K562 (cell line): ENCODE measurements at regions not wholly inside any gene's neighbourhood (a gene's known extent, or its start where the extent isn't known, plus 50 kb on each side); places are given as distances from the start of the nearest gene placed in this dataset.

ENCODE experiments used
- CREBBP ChIP-seq: IDR thresholded peaks from one replicate; pipeline ENCODE4 v1.6.1; 2012; ENCODE audit warnings: low read depth, mild to moderate bottlenecking, control low read depth, inconsistent platforms, low read length
- MAFF ChIP-seq: IDR thresholded peaks from 2 replicates; pipeline ENCODE4 v1.6.1; 2012; ENCODE audit warnings: low read length, improper control_type of control experiment
- MAFK ChIP-seq: IDR thresholded peaks from 2 replicates; pipeline ENCODE4 v1.6.1; 2011; ENCODE audit warnings: low read length, improper control_type of control experiment
- NCOA1 ChIP-seq: fragments of 450-650 bp; IDR thresholded peaks from 2 replicates; pipeline ENCODE4 v1.6.1; 2016; ENCODE audit warnings: low read depth
- ZC3H4 ChIP-seq: sonication (generic); formaldehyde crosslinking; IDR thresholded peaks from 2 replicates; pipeline ENCODE4 v1.9.0; 2021; ENCODE audit warnings: missing genetic modification reagents, borderline replicate concordance
- ZNF143 ChIP-seq: sonication (generic); formaldehyde crosslinking; IDR thresholded peaks from 2 replicates; pipeline ENCODE4 v1.9.0; 2022; ENCODE audit warnings: mild to moderate bottlenecking, missing genetic modification reagents
- ZNF263 ChIP-seq: sonication (generic); formaldehyde crosslinking; IDR thresholded peaks from 2 replicates; pipeline ENCODE4 v1.8.0; 2022; ENCODE audit warnings: mild to moderate bottlenecking, missing genetic modification reagents, borderline replicate concordance
- ZSCAN32 ChIP-seq: fragments of 450-650 bp; formaldehyde crosslinking; IDR thresholded peaks from 2 replicates; pipeline ENCODE4 v1.4.0; 2020; ENCODE audit warnings: mild to moderate bottlenecking, moderate library complexity
- TF ChIP-seq, protein P1 (sequence below): fragments of 250-450 bp; sonication (Bioruptor Pico); IDR thresholded peaks from 2 replicates; pipeline ENCODE4 v1.8.0; 2022; ENCODE audit warnings: moderate library complexity, mild to moderate bottlenecking, inconsistent platforms
- TF ChIP-seq, protein P2 (sequence below), 2 experiments: fragments of 200-800 bp in 1 of 2; sonication (Bioruptor generic) in 1 of 2; sonication (generic) in 1 of 2; formaldehyde crosslinking in 1 of 2; IDR thresholded peaks in 1 of 2; conservative IDR thresholded peaks in 1 of 2; 2 replicates each; pipeline versions ENCODE4 v1.5.0 to v1.6.1; 2016 to 2020; ENCODE audit warnings: missing compliant biosample characterization in 1 of 2, missing genetic modification characterization in 1 of 2, missing genetic modification reagents in 1 of 2
- TF ChIP-seq, protein P3 (sequence below): sonication (generic); formaldehyde crosslinking; IDR thresholded peaks from 2 replicates; pipeline ENCODE4 v1.8.0; 2023; ENCODE audit warnings: missing genetic modification reagents, mild to moderate bottlenecking, borderline replicate concordance
- TF ChIP-seq, protein P4 (sequence below), 2 experiments: IDR thresholded peaks in 1 of 2; conservative IDR thresholded peaks in 1 of 2; 2 replicates each; pipeline ENCODE4 v1.6.1; 2016; ENCODE audit warnings: low read depth in 2 of 2, mild to moderate bottlenecking in 1 of 2, missing compliant biosample characterization in 1 of 2, missing genetic modification characterization in 1 of 2, moderate library complexity in 1 of 2
- TF ChIP-seq, protein P5 (sequence below): sonication (generic); formaldehyde crosslinking; IDR thresholded peaks from 2 replicates; pipeline ENCODE4 v1.9.0; 2022; ENCODE audit warnings: mild to moderate bottlenecking, missing genetic modification reagents

DNA sequence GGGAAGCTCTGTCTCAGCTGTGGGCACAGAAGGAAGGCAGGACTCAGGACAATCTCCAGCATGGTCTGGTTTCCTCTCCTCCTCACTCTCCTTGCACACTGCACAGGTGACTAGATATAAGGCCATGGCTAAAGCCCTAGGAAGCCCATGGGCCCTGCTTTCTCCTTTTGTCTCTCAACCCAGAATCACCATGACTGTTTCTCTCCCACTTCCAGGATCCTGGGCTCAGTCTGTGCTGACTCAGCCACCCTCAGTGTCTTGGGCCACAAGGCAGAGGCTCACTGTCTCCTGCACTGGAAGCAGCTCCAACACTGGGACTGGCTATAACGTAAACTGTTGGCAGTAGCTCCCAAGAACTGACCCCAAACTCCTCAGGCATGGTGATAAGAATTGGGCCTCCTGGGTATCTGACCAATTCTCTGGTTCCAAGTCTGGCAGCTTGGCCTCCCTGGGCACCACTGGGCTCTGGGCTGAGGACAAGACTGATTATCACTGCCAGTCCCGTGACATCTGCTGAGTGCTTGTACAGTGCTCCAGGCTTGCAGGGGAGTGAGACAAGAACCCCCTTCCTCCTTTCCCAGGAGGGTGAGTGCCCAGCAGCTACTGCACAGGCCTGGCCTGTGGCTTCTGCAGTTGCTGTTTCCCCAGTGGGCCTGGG, 104.0 kb upstream of the TOP3B start (continued):
- TF ChIP-seq, protein P1, sequence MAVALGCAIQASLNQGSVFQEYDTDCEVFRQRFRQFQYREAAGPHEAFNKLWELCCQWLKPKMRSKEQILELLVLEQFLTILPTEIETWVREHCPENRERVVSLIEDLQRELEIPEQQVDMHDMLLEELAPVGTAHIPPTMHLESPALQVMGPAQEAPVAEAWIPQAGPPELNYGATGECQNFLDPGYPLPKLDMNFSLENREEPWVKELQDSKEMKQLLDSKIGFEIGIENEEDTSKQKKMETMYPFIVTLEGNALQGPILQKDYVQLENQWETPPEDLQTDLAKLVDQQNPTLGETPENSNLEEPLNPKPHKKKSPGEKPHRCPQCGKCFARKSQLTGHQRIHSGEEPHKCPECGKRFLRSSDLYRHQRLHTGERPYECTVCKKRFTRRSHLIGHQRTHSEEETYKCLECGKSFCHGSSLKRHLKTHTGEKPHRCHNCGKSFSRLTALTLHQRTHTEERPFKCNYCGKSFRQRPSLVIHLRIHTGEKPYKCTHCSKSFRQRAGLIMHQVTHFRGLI = no peak
- no peak for TF ChIP-seq CREBBP
- TF ChIP-seq ZC3H4 (CRISPR knock-in tag) = 0 out of 2 replicates have a peak, but pooled peaks have one; percentile 67
- TF ChIP-seq MAFK = peak; percentile 66
- peak; percentile 45; the same call in 1 of the 2 replicates for TF ChIP-seq ZNF263 (CRISPR knock-in tag)
- peak; percentile 37; the same call in 1 of the 2 replicates for TF ChIP-seq MAFF
- TF ChIP-seq, protein P2, sequence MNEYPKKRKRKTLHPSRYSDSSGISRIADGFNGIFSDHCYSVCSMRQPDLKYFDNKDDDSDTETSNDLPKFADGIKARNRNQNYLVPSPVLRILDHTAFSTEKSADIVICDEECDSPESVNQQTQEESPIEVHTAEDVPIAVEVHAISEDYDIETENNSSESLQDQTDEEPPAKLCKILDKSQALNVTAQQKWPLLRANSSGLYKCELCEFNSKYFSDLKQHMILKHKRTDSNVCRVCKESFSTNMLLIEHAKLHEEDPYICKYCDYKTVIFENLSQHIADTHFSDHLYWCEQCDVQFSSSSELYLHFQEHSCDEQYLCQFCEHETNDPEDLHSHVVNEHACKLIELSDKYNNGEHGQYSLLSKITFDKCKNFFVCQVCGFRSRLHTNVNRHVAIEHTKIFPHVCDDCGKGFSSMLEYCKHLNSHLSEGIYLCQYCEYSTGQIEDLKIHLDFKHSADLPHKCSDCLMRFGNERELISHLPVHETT (CRISPR knock-in tag; conservative IDR thresholded peaks at IDR 0.05 in 1 of 2, IDR thresholded peaks at IDR 0.05 in 1 of 2) = 0 out of 4 replicates have a peak, but pooled peaks of 1 of the 2 experiments have one; percentile 11
- TF ChIP-seq, protein P3, sequence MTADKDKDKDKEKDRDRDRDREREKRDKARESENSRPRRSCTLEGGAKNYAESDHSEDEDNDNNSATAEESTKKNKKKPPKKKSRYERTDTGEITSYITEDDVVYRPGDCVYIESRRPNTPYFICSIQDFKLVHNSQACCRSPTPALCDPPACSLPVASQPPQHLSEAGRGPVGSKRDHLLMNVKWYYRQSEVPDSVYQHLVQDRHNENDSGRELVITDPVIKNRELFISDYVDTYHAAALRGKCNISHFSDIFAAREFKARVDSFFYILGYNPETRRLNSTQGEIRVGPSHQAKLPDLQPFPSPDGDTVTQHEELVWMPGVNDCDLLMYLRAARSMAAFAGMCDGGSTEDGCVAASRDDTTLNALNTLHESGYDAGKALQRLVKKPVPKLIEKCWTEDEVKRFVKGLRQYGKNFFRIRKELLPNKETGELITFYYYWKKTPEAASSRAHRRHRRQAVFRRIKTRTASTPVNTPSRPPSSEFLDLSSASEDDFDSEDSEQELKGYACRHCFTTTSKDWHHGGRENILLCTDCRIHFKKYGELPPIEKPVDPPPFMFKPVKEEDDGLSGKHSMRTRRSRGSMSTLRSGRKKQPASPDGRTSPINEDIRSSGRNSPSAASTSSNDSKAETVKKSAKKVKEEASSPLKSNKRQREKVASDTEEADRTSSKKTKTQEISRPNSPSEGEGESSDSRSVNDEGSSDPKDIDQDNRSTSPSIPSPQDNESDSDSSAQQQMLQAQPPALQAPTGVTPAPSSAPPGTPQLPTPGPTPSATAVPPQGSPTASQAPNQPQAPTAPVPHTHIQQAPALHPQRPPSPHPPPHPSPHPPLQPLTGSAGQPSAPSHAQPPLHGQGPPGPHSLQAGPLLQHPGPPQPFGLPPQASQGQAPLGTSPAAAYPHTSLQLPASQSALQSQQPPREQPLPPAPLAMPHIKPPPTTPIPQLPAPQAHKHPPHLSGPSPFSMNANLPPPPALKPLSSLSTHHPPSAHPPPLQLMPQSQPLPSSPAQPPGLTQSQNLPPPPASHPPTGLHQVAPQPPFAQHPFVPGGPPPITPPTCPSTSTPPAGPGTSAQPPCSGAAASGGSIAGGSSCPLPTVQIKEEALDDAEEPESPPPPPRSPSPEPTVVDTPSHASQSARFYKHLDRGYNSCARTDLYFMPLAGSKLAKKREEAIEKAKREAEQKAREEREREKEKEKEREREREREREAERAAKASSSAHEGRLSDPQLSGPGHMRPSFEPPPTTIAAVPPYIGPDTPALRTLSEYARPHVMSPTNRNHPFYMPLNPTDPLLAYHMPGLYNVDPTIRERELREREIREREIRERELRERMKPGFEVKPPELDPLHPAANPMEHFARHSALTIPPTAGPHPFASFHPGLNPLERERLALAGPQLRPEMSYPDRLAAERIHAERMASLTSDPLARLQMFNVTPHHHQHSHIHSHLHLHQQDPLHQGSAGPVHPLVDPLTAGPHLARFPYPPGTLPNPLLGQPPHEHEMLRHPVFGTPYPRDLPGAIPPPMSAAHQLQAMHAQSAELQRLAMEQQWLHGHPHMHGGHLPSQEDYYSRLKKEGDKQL (CRISPR knock-in tag) = peak; percentile 88; the same call in 1 of the 2 replicates
- TF ChIP-seq, protein P4, sequence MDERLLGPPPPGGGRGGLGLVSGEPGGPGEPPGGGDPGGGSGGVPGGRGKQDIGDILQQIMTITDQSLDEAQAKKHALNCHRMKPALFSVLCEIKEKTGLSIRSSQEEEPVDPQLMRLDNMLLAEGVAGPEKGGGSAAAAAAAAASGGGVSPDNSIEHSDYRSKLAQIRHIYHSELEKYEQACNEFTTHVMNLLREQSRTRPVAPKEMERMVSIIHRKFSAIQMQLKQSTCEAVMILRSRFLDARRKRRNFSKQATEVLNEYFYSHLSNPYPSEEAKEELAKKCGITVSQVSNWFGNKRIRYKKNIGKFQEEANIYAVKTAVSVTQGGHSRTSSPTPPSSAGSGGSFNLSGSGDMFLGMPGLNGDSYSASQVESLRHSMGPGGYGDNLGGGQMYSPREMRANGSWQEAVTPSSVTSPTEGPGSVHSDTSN (CRISPR knock-in tag; IDR thresholded peaks at IDR 0.05; ENCODE audit: low read depth) = peak; percentile 20; the same call in 1 of the 2 replicates
- TF ChIP-seq, protein P4 (tag; conservative IDR thresholded peaks at IDR 0.05; ENCODE audit: low read depth) = no peak
- no peak for TF ChIP-seq NCOA1
- TF ChIP-seq ZSCAN32 (CRISPR knock-in tag) = 0 out of 2 replicates have a peak, but pooled peaks have one; percentile 17
- no peak for TF ChIP-seq ZNF143 (CRISPR knock-in tag)
- TF ChIP-seq, protein P5, sequence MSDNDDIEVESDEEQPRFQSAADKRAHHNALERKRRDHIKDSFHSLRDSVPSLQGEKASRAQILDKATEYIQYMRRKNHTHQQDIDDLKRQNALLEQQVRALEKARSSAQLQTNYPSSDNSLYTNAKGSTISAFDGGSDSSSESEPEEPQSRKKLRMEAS (CRISPR knock-in tag) = peak; percentile 13; the same call in 1 of the 2 replicates
